Epidermal melanocyte (primary cell): ENCODE measurements at regions not wholly inside any gene's neighbourhood (a gene's known extent, or its start where the extent isn't known, plus 50 kb on each side); places are given as distances from the start of the nearest gene placed in this dataset.
"Not testable (repeated sequence)": the region's sequence is repeated elsewhere in the genome, so short reads cannot be mapped to it uniquely, and the experiment has no call there.

Source experiments
- DNase-seq: peaks from one replicate; pipeline ENCODE4 v3.0.0; 2011; ENCODE audit warnings: low spot score; ENCODE audit not compliant: insufficient read length

GRCh38 chr16:85239239-85239638, 127.0 kb upstream of the CIBAR2 start:
- DNase-seq = no peak

DNA sequence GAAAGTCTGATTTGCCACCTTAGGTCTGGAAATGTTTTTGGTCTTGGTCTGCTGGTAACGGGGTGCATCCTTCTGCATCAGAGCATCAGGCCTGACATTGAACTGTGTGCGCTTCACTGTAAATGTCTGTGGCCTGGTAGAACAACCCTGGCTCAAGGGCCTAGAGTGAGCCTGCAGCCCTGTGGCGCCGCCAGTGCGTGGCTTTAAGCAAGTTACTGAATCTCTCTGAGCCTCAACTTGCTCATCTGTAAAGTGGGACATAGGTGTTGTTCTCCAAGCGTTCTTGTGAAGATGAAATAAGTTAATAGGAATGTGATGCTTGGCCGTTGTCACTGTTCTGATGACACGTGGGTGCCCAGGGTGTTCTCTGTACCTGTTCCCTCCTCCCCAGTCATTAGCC, 127.6 kb upstream of the CIBAR2 start:
- DNase-seq = no peak

DNA sequence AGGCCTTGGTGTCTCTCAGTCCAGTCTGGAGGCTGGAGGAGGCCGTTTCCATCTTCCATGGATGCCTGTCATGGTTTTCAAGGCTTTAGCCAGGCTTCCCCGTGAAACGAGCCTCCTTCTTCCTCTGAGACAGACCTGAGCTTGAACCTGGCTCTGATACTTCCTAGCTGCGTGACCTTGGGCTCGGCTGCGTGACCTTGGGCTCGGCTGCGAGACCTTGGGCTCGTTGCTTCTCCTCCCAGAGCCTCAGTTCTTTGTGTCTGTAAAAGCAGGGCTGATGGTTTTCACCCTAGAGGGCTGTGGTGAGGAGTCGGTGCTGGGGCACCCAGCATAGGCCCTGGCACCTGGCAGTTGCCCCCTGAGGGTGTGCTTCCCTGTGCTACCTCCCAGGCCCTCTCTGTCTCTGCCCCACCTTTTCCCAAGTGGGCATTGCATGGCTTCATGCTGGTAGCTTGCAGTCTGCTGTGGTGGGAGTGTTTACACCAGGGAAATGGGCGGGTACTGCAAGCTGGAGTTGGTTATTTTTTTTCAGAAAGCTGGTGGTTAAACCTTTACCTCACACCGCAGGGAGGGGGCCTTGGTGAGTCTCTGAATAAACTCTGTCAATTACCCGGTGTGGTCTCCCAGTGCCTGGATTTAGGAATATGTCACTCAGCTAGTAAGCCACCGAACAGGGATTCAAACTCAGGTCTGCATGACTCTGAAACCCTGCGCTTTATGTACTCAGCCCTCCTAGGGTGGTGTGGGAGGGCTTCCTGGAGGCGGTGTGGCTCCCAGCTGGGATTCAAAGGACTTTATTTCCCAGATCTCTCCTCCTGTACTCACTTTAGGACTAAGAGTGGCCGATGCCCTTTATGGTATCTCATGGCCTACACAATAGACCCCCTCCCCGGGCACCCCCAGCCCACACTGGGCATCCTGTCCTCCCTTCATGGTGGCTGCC, 129.0 kb upstream of the CIBAR2 start:
- DNase-seq = no peak

DNA sequence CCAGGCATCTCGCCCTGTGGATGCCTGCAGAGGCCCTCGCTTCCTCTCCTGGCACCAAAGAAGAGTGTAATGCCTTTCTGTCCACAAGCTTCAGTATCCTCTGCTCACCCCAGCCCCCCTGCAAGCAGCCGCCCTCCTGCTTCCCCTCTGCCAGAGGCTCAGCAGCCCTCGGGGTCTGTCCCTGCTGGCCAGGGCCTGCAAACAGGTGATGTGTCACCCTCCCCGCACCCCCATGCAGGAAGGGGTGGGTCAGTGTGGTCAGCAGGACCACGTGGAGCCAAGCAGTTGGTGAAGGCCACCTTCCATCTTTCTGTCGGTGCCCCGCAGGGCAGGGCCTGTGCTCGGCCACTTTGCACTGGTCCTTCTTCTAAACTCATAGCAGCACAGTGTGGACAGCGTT, 129.9 kb upstream of the CIBAR2 start:
- DNase-seq = no peak

DNA sequence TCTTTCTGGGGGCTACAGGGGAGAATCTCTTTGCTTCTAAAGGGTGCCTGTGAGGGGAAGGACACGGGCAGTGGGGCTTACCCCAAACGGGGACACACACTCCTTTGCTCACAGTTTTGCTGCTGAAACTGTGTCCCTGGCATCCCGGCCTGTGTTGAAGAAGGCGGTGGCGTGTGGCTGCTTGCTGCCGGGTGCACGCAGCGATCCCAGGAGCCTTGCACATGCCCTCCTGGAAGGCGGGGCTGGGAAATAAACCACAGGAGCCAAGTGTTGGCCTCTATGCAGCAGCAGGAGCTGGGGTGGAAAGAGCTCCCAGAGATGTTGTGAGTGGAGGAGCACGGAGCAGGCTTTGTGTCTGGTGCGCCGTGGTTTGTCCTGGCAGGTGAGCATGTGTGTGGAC, 131.0 kb upstream of the CIBAR2 start:
- DNase-seq = no peak

- DNase-seq = not testable (repeated sequence)
These were observed 132.2 kb upstream of the CIBAR2 start for GRCh38 chr16:85244452-85244851.

DNA sequence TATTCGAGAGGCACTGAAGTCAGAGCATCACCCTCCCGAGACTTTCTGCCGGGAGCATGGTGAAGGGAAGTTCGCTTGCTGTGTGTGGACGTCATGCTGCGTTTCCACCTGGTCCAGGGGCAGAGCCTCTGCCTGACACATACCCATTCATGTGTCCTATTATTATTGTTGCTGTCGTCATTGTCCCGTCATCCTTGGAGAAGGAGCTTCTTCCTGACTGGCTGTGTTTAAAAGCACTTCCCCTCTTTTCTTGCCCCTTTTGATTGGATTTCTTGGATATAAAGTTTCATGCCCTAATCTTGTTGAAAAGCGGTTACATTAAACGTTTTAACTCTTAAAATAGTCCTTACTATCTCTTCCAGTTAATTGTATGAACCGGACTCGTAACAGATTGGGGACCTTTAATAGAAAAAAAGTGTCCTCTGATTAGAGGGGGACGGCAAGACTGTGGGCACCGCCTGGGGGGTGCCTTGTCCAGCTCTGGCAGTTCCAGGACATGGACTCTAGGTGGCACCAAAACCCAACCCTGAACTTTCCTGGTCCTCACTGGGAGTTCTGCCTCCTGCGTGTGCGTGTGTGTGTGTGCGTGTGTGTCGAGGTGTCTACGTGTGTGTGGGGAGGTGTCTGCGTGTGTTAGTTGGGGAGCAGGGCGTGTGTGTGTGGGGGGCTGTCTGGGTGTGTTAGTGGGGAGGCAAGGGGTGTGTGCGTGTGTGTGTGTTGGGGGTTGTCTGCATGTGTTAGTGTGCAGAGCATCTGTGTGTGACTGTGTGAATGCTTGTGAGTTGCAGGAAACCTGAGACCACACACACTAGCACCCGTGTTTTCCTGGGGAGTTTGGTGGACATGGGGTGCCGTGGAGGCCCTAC, 133.3 kb upstream of the CIBAR2 start:
- peak; percentile 66 for DNase-seq

- DNase-seq = no peak
These were observed 134.2 kb upstream of the CIBAR2 start for GRCh38 chr16:85246473-85246872.

DNA sequence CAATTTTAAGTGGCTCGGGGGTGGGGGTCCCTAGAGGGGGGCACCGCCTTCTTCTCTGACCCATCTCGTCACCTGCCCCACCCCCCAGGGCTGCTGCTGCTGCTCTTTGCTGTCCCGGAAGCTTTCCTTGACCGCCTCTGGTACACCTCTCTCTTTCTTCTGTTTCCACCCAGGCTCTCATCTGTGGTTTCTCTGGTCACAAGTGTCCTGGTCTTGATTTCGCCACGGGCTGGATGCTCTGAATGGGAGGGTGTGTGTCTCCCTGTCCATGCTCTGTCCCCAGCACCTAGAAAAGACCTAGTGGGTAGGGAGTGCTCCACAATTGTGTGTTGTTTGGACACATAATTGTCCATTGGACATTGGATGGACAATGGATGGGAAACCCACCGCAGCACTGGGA, 134.7 kb upstream of the CIBAR2 start:
- DNase-seq = no peak

DNA sequence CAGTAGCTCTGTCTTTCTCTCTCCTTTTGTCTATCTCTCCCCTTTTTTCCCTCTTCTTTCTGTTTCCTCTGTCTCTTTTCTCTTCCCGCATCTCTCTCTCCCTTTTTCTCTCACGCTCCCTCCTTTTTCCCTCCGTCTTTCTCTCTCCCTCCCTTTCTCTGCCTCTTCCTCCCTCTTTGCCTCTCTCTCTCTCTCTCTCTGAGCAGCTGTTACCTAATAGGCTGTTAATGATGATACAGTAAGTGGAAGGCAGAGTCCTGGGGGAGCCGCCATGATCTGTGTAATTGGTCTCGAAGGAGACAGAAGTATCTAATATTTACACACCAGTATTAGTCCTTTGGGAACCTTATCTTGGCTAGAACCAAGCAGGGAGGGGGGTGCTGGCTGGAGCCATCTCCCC, 136.1 kb upstream of the CIBAR2 start:
- no peak for DNase-seq

DNA sequence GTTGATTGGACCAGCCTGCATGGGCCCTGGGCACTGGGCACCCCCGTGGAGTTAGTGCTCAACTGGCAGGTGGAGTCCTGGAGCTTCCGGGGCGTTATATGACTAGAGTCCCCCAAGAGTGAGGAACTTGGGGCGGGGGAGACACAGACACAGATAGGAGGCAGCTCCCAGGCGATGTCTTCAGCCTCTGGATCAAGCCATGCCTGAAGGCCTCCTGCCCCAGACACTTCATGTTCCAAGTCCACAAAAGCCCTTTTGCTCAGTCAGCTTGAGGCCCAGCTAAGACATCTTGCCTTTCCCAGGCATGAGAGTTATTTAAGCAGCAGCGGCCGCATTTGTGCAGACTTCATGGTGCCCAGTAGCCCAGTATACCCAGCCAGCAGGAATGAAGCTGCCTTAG, 136.6 kb upstream of the CIBAR2 start:
- DNase-seq = no peak

DNA sequence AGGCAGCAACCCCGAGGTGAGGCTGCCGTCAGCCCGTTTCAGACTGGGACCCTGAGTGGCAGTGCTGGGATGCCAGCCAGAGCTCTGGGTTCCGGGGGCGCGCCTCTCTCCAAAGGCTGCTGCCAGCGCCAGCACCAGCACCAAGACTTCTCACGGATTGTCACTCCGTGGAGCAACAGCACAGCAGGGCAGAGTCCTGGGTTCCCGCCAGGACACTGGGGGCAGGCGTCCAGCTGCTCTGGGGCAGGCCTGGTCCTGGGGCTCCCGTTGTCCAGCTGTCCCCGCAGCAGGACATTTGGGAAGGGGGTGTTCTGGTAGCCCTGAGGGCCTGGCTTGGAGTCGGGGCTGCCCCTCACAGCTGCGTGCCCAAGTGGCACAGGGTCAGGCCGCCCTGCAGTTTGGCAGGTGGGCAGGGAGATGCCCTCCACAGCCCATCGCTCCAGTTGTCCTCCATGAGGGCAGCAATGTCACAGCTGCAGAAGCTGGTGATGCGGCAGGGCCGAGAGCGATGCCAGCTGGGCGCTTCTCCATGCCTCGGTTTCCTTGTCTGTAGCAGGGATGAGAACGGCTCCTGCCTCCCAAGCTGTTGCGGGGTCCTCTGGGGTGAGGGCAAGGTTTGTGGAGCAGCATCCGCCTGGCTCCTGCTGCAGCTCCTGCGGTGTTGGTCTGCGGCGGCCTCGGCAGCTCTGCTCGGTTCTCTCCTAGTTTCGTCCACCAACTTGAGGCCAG, 137.3 kb upstream of the CIBAR2 start:
- no peak for DNase-seq

DNA sequence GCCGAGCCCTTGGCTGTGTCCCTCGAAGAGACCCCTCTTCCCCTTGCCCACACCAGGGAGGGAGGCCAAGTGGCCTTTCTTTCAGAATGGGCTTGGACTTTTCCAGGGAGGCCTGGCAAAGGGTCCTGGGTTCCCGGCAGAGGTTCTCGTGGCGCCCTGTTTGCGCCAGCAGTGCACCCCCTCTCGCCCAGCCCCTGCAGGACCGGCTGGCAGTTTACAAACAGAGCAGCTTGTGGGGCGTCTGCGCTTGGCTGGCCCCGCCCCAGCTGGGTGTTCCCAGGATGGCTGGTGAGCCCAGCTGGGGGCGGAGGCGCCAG, 137.8 kb upstream of the CIBAR2 start:
- DNase-seq = no peak

DNA sequence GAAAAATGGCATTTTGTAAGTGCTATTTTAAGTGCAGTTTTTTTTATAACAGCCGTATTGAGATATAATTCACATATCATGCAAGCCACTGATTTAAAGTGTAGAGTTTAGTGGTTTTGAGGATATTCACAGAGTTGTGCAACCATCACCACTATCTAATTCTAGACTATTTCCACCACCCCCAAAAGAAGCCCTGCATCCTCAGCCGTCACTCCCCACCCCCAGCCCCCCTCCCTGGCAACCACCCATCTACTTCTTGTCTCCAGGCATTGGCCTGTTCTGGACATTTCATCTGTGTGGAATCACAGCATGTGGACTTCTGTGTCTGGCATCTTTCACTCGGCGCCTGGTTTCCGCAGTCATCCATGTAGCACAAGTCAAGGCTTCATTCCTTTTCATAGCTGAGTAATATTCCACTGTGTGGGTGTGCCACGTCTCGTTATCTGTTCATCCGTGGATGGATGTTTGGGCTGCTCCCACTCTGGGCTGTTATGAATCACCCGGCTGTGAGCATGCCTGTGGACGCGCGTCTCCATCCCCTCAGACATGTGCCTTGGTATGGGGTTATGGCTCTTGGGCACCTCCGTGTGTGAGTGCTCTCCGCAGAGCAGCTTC, 138.4 kb upstream of the CIBAR2 start:
- DNase-seq = no peak

DNA sequence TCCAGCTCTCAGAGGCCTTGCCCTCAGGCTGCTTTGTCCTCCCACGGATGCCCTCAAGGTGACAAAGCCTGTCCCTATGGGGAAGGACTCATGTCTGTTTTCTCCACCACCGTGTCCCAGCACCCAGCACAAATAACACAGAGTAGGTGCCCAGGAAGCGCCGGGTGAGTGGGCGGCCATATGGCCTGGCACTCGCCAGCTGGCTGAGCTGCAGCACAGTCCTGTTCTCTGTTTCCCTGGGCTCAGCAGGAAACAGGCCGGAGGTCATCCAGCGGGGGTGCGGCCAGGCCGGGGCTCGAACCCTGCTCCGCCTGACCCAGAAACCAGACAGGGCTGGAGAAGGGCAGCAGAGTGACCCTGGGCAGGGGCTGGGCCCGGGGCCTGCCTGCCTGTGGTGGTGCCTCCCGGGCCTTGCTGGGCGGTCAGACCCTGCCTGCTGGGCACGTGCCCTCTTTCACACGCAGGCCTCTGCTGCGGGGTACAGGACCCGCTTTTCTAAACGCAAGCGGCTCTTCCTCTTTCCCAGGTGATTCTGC, 139.0 kb upstream of the CIBAR2 start:
- no peak for DNase-seq

- no peak for DNase-seq
These were observed 139.7 kb upstream of the CIBAR2 start for GRCh38 chr16:85252014-85252413.

DNA sequence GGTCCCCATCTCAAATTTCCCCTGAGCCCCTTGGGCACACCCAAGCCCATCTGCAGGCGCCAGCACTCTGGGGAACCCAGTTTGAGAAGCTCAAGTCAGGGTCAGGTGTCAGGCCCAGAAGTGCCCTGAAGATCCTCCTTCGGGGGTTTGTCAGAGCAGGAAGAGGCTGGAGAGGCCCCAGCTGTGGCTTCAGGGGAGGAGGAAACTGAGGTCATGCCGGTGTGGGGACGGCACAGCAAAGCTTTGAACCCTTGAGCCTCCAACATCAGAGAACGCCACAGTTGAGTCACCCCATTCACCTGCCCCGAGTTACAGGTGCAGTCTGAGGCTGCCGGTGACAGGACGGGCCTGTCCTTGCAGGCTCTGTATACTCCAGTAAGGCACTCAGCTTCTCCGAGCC, 140.2 kb upstream of the CIBAR2 start:
- no peak for DNase-seq

DNA sequence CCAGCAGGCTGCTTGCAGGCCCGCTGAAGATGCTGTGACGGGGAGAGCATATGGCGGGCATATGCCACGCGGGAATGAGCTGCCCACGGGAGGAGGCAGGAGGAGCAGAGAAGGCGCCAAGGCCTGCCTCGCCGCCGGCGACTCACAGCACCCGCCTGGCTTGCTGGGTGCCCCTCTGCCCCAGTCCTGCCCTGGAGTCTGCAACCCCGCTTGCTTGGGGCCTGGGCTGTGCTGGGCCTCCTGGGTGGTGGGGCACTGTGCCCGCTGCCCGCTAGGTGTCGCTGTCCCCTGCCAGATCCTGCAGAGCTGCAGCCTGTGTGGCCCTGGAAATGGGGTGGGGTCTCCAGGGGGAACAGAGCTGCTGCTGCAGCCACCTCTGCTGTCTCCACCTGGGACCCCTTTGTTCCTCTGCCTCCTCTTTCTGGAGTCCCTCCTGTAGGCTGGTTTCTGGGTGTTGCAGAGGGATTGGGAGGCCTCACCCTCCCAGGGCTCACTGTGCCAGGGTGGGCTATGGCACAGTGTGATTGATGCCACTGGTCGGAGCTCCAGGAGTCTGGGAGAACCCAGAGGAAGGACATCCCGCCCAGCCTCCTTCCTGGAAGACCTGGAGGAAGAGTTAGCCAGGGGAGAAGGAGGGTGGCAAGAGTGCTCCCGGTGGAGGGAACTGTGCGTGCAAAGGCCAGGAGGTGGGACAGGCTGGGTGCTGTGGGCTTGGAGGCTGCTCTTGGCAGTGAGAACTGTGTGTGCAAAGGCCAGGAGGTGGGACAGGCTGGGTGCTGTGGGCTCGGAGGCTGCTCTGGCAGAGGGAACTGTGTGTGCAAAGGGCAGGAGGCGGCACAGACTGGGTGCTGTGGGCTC, 141.0 kb upstream of the CIBAR2 start:
- DNase-seq = peak; percentile 73

- no peak for DNase-seq
These were observed 141.8 kb upstream of the CIBAR2 start for GRCh38 chr16:85254051-85254450.

GRCh38 chr16:85254921-85255320, 142.6 kb upstream of the CIBAR2 start:
- DNase-seq = no peak
